NCI-H1048 (cell line): ENCODE measurements at regions not wholly inside any gene's neighbourhood (a gene's known extent, or its start where the extent isn't known, plus 50 kb on each side); places are given as distances from the start of the nearest gene placed in this dataset.

Experiments used
- DNase-seq: peaks from one replicate; lab custom pipeline; 2025; lab: John Stamatoyannopoulos, UW

GRCh38 chr5:67413721-67414120 is 217.1 kb upstream of the CD180 start:
- no peak for DNase-seq

GRCh38 chr5:67409126-67409777 is 212.7 kb upstream of the CD180 start:
- DNase-seq: no peak

- no peak for DNase-seq
Observed at GRCh38 chr5:67407979-67408378, 211.4 kb upstream of the CD180 start.

GRCh38 chr5:67405755-67406154 is 209.2 kb upstream of the CD180 start:
- DNase-seq: no peak

GRCh38 chr5:67405101-67405364 is 208.4 kb upstream of the CD180 start:
- DNase-seq: no peak

- DNase-seq: no peak
Observed at GRCh38 chr5:67404256-67405100, 207.9 kb upstream of the CD180 start.

- no peak for DNase-seq
Observed at GRCh38 chr5:67402526-67402925, 205.9 kb upstream of the CD180 start.

- DNase-seq: no peak
Observed at GRCh38 chr5:67401172-67401571, 204.6 kb upstream of the CD180 start.

GRCh38 chr5:67400752-67401151 is 204.2 kb upstream of the CD180 start:
- DNase-seq: no peak

- no peak for DNase-seq
Observed at GRCh38 chr5:67395790-67396418, 199.3 kb upstream of the CD180 start.

- DNase-seq: no peak
Observed at GRCh38 chr5:67393211-67393610, 196.6 kb upstream of the CD180 start.

GRCh38 chr5:67390935-67391334 is 194.3 kb upstream of the CD180 start:
- DNase-seq: no peak

GRCh38 chr5:67383451-67383850 is 186.9 kb upstream of the CD180 start:
- no peak for DNase-seq

- DNase-seq: no peak
Observed at GRCh38 chr5:67381236-67381880, 184.8 kb upstream of the CD180 start.

- DNase-seq: no peak
Observed at GRCh38 chr5:67380431-67380830, 183.8 kb upstream of the CD180 start.

- DNase-seq: no peak
Observed at GRCh38 chr5:67379753-67380152, 183.2 kb upstream of the CD180 start.

- DNase-seq: no peak
Observed at GRCh38 chr5:67378256-67378655, 181.7 kb upstream of the CD180 start.

GRCh38 chr5:67377631-67378030 is 181.0 kb upstream of the CD180 start:
- DNase-seq: no peak

GRCh38 chr5:67375606-67376005 is 179.0 kb upstream of the CD180 start:
- no peak for DNase-seq

GRCh38 chr5:67374378-67374777 is 177.8 kb upstream of the CD180 start:
- DNase-seq: no peak

GRCh38 chr5:67373518-67373917 is 176.9 kb upstream of the CD180 start:
- DNase-seq: no peak

- no peak for DNase-seq
Observed at GRCh38 chr5:67372887-67373286, 176.3 kb upstream of the CD180 start.

GRCh38 chr5:67371924-67372323 is 175.3 kb upstream of the CD180 start:
- no peak for DNase-seq
